Mammary epithelial cell (primary cell): ENCODE measurements at regions not wholly inside any gene's neighbourhood (a gene's known extent, or its start where the extent isn't known, plus 50 kb on each side); places are given as distances from the start of the nearest gene placed in this dataset.

Experiments used
- CTCF ChIP-seq, 2 donors: IDR thresholded peaks in 1 of 2; conservative IDR thresholded peaks in 1 of 2; 2 replicates each; pipeline ENCODE4 v1.5.1; 2011 to 2012; ENCODE audit warnings: inconsistent platforms in 2 of 2, low read length in 2 of 2, mild to moderate bottlenecking in 2 of 2, control low read depth in 1 of 2, low read depth in 1 of 2; ENCODE audit not compliant: insufficient read depth in 1 of 2; ENCODE audit errors: extremely low read depth in 1 of 2
- EZH2 ChIP-seq: IDR thresholded peaks from 2 replicates; pipeline ENCODE4 v1.6.1; 2012; ENCODE audit warnings: low read length, inconsistent platforms, borderline replicate concordance

- TF ChIP-seq CTCF (conservative IDR thresholded peaks at IDR 0.05 in 1 of 2, IDR thresholded peaks at IDR 0.05 in 1 of 2; ENCODE audit: extremely low read depth in 1 of 2, insufficient read depth in 1 of 2, low read depth in 1 of 2, low read length in 2 of 2), result no peak
- no peak for TF ChIP-seq EZH2
These were observed 725.2 kb upstream of the SLITRK1 start for GRCh38 chr13:84607261-84608013.
